CD14-positive monocyte (primary cell): ENCODE measurements at regions not wholly inside any gene's neighbourhood (a gene's known extent, or its start where the extent isn't known, plus 50 kb on each side); places are given as distances from the start of the nearest gene placed in this dataset.

ENCODE experiments used
- DNase-seq, 3 donors: peaks; one replicate each; pipeline ENCODE4 v3.0.0-alpha.2; 2011 to 2022
- H2AFZ ChIP-seq: 2 replicates; pipeline ENCODE4 v1.6.0; 2012; ENCODE audit warnings: mild to moderate bottlenecking, low read depth, low read length, inconsistent platforms; ENCODE audit not compliant: insufficient read depth, poor library complexity, severe bottlenecking
- H3K27ac ChIP-seq, 2 donors: 1 replicate in 1 of 2; 2 replicates in 1 of 2; pipeline ENCODE4 v1.5.1; 2012 to 2013; ENCODE audit warnings: low read length in 2 of 2, control low read depth in 1 of 2, inconsistent platforms in 1 of 2, low read depth in 1 of 2, mild to moderate bottlenecking in 1 of 2
- H3K27me3 ChIP-seq, 2 donors: one replicate each; pipeline versions ENCODE4 v1.6.0 to v1.6.1; 2011 to 2013; ENCODE audit warnings: low read length in 2 of 2; ENCODE audit not compliant: control insufficient read depth in 2 of 2, insufficient read depth in 2 of 2
- H3K36me3 ChIP-seq, 2 donors: replicated peaks in 1 of 2; 1 replicate in 1 of 2; 2 replicates in 1 of 2; pipeline versions ENCODE4 v1.5.1 to v1.6.1; 2012 to 2013; ENCODE audit warnings: low read length in 2 of 2, control low read depth in 1 of 2, inconsistent platforms in 1 of 2, mild to moderate bottlenecking in 1 of 2; ENCODE audit not compliant: insufficient read depth in 2 of 2, control insufficient read depth in 1 of 2
- H3K4me1 ChIP-seq, 2 donors: 1 replicate in 1 of 2; 2 replicates in 1 of 2; pipeline versions ENCODE4 v1.5.1 to v1.6.1; 2012 to 2013; ENCODE audit warnings: low read length in 2 of 2, control low read depth in 1 of 2, inconsistent platforms in 1 of 2, mild to moderate bottlenecking in 1 of 2, moderate library complexity in 1 of 2; ENCODE audit not compliant: insufficient read depth in 2 of 2, control insufficient read depth in 1 of 2
- H3K4me2 ChIP-seq: replicated peaks from 2 replicates; pipeline ENCODE3; 2012; ENCODE audit warnings: low read length, moderate library complexity, mild to moderate bottlenecking; ENCODE audit not compliant: poor library complexity, severe bottlenecking; ENCODE audit errors: extremely low read depth
- H3K4me3 ChIP-seq, 3 experiments: fragments of 200-600 bp in 1 of 3; sonication (generic) in 1 of 3; replicated peaks in 1 of 3; 1 replicate in 2 of 3; 2 replicates in 1 of 3; pipeline ENCODE4 v1.5.1; 2011 to 2013; ENCODE audit warnings: low read length in 3 of 3, mild to moderate bottlenecking in 3 of 3, control low read depth in 2 of 3, low read depth in 2 of 3, inconsistent platforms in 1 of 3, moderate library complexity in 1 of 3
- H3K79me2 ChIP-seq: 2 replicates; pipeline ENCODE4 v1.6.0; 2012; ENCODE audit warnings: mild to moderate bottlenecking, control low read depth, inconsistent platforms, low read length, moderate library complexity; ENCODE audit not compliant: insufficient read depth
- H3K9ac ChIP-seq: 2 replicates; pipeline ENCODE4 v1.6.0; 2017; ENCODE audit warnings: low read length, mild to moderate bottlenecking; ENCODE audit not compliant: insufficient read depth, poor library complexity, severe bottlenecking
- H3K9me3 ChIP-seq, 2 donors: replicated peaks in 1 of 2; 1 replicate in 1 of 2; 2 replicates in 1 of 2; pipeline versions ENCODE4 v1.5.1 to v1.6.1; 2012 to 2013; ENCODE audit warnings: low read length in 2 of 2, control low read depth in 1 of 2; ENCODE audit not compliant: control insufficient read depth in 1 of 2, insufficient read depth in 1 of 2
- H4K20me1 ChIP-seq: 2 replicates; pipeline ENCODE4 v1.6.0; 2012; ENCODE audit warnings: mild to moderate bottlenecking, low read length, control low read depth, moderate library complexity; ENCODE audit not compliant: insufficient read depth
- H3K27ac Mint-ChIP-seq, 7 donors: one replicate each; pipeline ENCODE4 v1.8.0; 2020; ENCODE audit warnings: mild to moderate bottlenecking in 7 of 7, mixed read lengths in 7 of 7, moderate library complexity in 6 of 7, inconsistent platforms in 2 of 7
- H3K27me3 Mint-ChIP-seq, 3 donors: one replicate each; pipeline ENCODE4 v1.8.0; 2021 to 2022; ENCODE audit warnings: low read depth in 3 of 3, mild to moderate bottlenecking in 3 of 3, mixed read lengths in 3 of 3, moderate library complexity in 3 of 3, inconsistent platforms in 1 of 3
- H3K36me3 Mint-ChIP-seq, 2 donors: one replicate each; pipeline ENCODE4 v1.8.0; 2020; ENCODE audit warnings: mixed read lengths in 2 of 2, inconsistent platforms in 1 of 2, mild to moderate bottlenecking in 1 of 2
- H3K4me1 Mint-ChIP-seq: one replicate; pipeline ENCODE4 v1.8.0; 2020; ENCODE audit warnings: mild to moderate bottlenecking, mixed read lengths
- H3K4me3 Mint-ChIP-seq, 2 donors: one replicate each; pipeline ENCODE4 v1.8.0; 2020; ENCODE audit warnings: mild to moderate bottlenecking in 2 of 2, mixed read lengths in 2 of 2, moderate library complexity in 1 of 2
- H3K9me3 Mint-ChIP-seq, 7 donors: one replicate each; pipeline ENCODE4 v1.8.0; 2020 to 2022; ENCODE audit warnings: mixed read lengths in 7 of 7, mild to moderate bottlenecking in 6 of 7, moderate library complexity in 6 of 7, inconsistent platforms in 2 of 7
- WGBS: methylation state at CpG from one replicate; pipeline ENCODE4 v1.1.5; 2013; ENCODE audit warnings: missing lambda C conversion rate; ENCODE audit not compliant: insufficient coverage; 5-methylcytosine and 5-hydroxymethylcytosine counted together
- intact Hi-C, 2 donors: fragments of 100-400 bp; cut with micrococcal nuclease; formaldehyde crosslinking; loops; one replicate each; pipeline versions ENCODE4 v1.15.0 to v1.15.1; 2023
- TF ChIP-seq, protein P1 (sequence below): fragments of 200-600 bp; IDR thresholded peaks from one replicate; pipeline ENCODE4 v1.8.0; 2022; ENCODE audit warnings: antibody characterized with exemption, mild to moderate bottlenecking

DNA sequence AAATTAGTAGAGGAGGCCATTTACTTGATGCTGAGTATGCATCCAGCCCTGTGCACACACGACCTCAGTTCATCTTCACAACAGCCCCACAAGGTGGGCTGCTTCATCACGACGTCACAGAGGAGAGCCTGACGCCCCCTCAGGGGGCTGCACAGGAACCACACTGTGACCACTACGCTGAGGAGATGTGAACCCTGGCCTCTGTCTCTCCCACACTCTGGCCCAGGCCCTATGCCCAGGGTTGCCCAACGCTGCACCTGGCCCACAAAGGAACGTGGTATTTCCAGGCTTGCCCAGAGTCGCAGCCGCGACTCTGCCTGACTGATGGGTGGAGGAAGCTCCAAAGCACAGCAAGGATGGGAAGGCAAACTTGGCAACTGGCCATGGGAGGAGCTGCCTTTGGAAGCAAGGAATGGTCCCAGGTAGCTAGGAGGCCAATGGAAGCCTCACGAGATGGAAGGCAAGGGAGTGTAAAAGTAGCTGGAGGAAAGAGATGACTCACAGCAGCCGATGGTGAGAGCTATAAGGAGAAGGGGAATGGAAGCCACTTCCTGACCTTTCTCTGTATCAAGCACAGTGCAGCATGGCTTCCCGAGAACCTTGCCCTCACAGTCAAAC lies 226.0 kb downstream of the KLF13 start:
- Histone ChIP-seq H3K27ac (no peak overlapping the region), H3K4me1 (no peaks in the 10 kb centered on the region), H3K79me2 (no peaks in the 10 kb centered on the region), H3K9ac (no peak overlapping the region), H3K36me3 (no peaks in the 10 kb centered on the region), H3K27me3 (no peaks in the 10 kb centered on the region), H3K4me3 (no peak overlapping the region), H4K20me1 (no peaks in the 10 kb centered on the region), H2AFZ (no peak overlapping the region), H3K4me2 (no peak overlapping the region), H3K9me3 (no peaks in the 10 kb centered on the region)
- peaks cover 0 to 6% (median 2%) of the 10 kb centered on the region in 7 donors for H3K9me3 Mint-ChIP-seq
- no peak for DNase-seq
- TF ChIP-seq, protein P1, sequence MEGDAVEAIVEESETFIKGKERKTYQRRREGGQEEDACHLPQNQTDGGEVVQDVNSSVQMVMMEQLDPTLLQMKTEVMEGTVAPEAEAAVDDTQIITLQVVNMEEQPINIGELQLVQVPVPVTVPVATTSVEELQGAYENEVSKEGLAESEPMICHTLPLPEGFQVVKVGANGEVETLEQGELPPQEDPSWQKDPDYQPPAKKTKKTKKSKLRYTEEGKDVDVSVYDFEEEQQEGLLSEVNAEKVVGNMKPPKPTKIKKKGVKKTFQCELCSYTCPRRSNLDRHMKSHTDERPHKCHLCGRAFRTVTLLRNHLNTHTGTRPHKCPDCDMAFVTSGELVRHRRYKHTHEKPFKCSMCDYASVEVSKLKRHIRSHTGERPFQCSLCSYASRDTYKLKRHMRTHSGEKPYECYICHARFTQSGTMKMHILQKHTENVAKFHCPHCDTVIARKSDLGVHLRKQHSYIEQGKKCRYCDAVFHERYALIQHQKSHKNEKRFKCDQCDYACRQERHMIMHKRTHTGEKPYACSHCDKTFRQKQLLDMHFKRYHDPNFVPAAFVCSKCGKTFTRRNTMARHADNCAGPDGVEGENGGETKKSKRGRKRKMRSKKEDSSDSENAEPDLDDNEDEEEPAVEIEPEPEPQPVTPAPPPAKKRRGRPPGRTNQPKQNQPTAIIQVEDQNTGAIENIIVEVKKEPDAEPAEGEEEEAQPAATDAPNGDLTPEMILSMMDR, result no peak
- H3K27ac Mint-ChIP-seq, result no peak overlapping the region
- peaks cover 2 to 5% (median 4%) of the 10 kb centered on the region in 3 donors for H3K27me3 Mint-ChIP-seq
- H3K36me3 Mint-ChIP-seq, result no peaks in the 10 kb centered on the region
- H3K4me3 Mint-ChIP-seq, result no peak overlapping the region
- intact Hi-C loops, result no loop called here
- 93% methylated on average over 10 of the region's 13 CpGs for WGBS
- no peaks in the 10 kb centered on the region for H3K4me1 Mint-ChIP-seq

DNA sequence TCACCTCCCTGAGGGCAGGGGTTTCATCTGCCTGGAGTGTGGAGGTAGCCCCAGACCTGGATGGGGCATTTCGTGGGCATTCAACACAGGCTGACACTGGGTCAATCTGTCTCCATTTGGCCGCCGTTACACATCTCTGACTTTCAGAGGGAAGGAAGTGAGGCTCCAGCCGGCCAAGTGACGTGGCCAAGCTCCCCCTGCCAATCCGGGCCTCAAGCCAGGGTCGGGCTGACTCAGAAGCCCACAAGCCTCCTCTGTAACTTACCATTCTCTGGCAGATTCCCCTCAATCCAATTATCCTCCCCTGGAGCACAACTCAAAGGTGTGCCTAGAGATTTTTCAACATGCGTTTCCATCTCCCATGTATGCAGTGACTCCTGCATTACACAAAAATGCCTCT lies 227.6 kb downstream of the KLF13 start:
- H3K4me3 Mint-ChIP-seq, result no peak overlapping the region
- H3K4me2 ChIP-seq, result no peak overlapping the region

More for the DNA sequence above, 227.6 kb downstream of the KLF13 start:
- H3K27me3 Mint-ChIP-seq, result peaks cover 2 to 4% (median 3%) of the 10 kb centered on the region in 3 donors
- no peak overlapping the region for H3K9ac ChIP-seq
- H2AFZ ChIP-seq, result no peak overlapping the region
- H3K4me3 ChIP-seq, result no peak overlapping the region
- H3K4me1 ChIP-seq, result no peaks in the 10 kb centered on the region
- H3K27ac Mint-ChIP-seq, result no peak overlapping the region
- no peak for DNase-seq
- no peaks in the 10 kb centered on the region for H3K36me3 ChIP-seq
- no peak overlapping the region for H3K27ac ChIP-seq
- H3K79me2 ChIP-seq, result no peaks in the 10 kb centered on the region
- H3K4me1 Mint-ChIP-seq, result no peaks in the 10 kb centered on the region
- H3K27me3 ChIP-seq, result no peaks in the 10 kb centered on the region
- H3K9me3 Mint-ChIP-seq, result peaks cover 0 to 6% (median 2%) of the 10 kb centered on the region in 7 donors
- H3K9me3 ChIP-seq, result no peaks in the 10 kb centered on the region
- no peaks in the 10 kb centered on the region for H4K20me1 ChIP-seq
- intact Hi-C loops, result no loop called here
- 32% methylated on average over 8 of the region's 8 CpGs for WGBS
- TF ChIP-seq, protein P1, result no peak
- no peaks in the 10 kb centered on the region for H3K36me3 Mint-ChIP-seq
